Panc1 (cell line): ENCODE measurements at regions not wholly inside any gene's neighbourhood (a gene's known extent, or its start where the extent isn't known, plus 50 kb on each side); places are given as distances from the start of the nearest gene placed in this dataset.

Source experiments
- POLR2AphosphoS5 ChIP-seq: IDR thresholded peaks from 2 replicates; pipeline ENCODE4 v1.6.1; 2012; ENCODE audit warnings: mild to moderate bottlenecking, low read depth, low read length, moderate library complexity
- TCF7L2 ChIP-seq: IDR thresholded peaks from 2 replicates; pipeline ENCODE4 v1.6.1; 2011; ENCODE audit warnings: mild to moderate bottlenecking, low read depth, low read length, inconsistent platforms
- TF ChIP-seq, protein P1 (sequence below): fragments of 450-650 bp; IDR thresholded peaks from 2 replicates; pipeline ENCODE4 v1.5.1; 2017; ENCODE audit warnings: mild to moderate bottlenecking

DNA sequence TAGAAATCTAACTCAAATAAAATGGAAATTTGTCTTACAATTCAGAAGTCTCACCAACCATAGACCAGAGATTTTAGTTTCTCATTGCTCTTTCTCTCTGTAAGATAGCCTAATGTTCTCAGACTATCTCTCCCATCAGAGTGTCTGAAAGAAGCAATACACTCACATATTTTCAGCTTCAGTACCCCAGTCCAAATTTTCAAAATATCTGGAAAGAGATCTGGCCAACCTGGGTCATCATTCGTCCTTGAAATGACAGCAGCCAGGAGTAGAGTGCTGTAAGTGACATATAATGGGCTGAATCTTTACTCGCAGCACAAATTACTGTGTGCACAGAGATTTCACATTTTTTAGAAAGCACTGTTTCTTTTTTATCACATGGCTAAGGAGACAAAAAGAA lies 313.3 kb upstream of the PRR16 start:
- TF ChIP-seq POLR2AphosphoS5, result no peak
- TF ChIP-seq, protein P1, sequence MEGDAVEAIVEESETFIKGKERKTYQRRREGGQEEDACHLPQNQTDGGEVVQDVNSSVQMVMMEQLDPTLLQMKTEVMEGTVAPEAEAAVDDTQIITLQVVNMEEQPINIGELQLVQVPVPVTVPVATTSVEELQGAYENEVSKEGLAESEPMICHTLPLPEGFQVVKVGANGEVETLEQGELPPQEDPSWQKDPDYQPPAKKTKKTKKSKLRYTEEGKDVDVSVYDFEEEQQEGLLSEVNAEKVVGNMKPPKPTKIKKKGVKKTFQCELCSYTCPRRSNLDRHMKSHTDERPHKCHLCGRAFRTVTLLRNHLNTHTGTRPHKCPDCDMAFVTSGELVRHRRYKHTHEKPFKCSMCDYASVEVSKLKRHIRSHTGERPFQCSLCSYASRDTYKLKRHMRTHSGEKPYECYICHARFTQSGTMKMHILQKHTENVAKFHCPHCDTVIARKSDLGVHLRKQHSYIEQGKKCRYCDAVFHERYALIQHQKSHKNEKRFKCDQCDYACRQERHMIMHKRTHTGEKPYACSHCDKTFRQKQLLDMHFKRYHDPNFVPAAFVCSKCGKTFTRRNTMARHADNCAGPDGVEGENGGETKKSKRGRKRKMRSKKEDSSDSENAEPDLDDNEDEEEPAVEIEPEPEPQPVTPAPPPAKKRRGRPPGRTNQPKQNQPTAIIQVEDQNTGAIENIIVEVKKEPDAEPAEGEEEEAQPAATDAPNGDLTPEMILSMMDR, result no peak
- TF ChIP-seq TCF7L2, result no peak
